Upper lobe of right lung (tissue), 1 donor: ENCODE measurements at regions not wholly inside any gene's neighbourhood (a gene's known extent, or its start where the extent isn't known, plus 50 kb on each side); places are given as distances from the start of the nearest gene placed in this dataset.

ENCODE experiments used
- ATAC-seq: fragments of 200-7000 bp; cut with Tn5 transposase; one replicate; pipeline ENCODE4 v1.9.1; 2020; ENCODE audit warnings: mild to moderate bottlenecking, moderate library complexity
- DNase-seq: peaks from one replicate; pipeline ENCODE4 v3.0.0-alpha.2; 2020
- H3K27ac ChIP-seq: fragments of 200-600 bp; one replicate; pipeline ENCODE4 v1.8.0; 2022
- H3K27me3 ChIP-seq: fragments of 200-600 bp; one replicate; pipeline ENCODE4 v1.8.0; 2022; ENCODE audit warnings: mild to moderate bottlenecking
- H3K36me3 ChIP-seq: fragments of 200-600 bp; one replicate; pipeline ENCODE4 v1.8.0; 2022
- H3K4me1 ChIP-seq: fragments of 200-600 bp; one replicate; pipeline ENCODE4 v1.8.0; 2022
- H3K4me3 ChIP-seq: fragments of 200-600 bp; one replicate; pipeline ENCODE4 v1.8.0; 2022; ENCODE audit warnings: mild to moderate bottlenecking
- H3K9me3 ChIP-seq: fragments of 200-600 bp; one replicate; pipeline ENCODE4 v1.8.0; 2022
- intact Hi-C: fragments of 100-400 bp; cut with DNase I; formaldehyde crosslinking; loops from one replicate; pipeline ENCODE4 v1.11.0; 2022
- TF ChIP-seq, protein P1 (sequence below): fragments of 200-600 bp; IDR thresholded peaks from one replicate; pipeline ENCODE4 v1.8.0; 2022; ENCODE audit warnings: antibody characterized with exemption
- donor health status: DM: no; HTN: yes; CAD: no; lungs with severe emphysema.

DNA sequence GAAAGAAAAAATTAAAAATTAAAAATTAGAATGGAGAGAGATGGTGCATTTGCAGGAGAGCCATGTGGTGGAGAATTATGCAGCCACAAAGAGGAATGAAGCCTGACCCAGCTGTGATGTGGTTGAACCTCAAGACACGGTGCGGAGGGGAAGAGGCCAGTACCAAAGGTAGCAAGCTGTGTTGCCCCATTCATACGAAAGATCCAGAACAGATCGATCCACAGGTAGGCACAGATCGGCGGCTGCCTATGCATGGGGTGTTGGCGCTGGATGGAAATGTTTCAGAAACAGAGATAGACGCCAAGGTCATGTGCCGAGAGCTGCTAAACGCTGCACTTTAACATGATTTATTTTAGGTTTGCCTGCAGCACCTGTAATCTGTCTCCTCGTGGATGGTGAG, 992.3 kb downstream of the BRD1 start:
- DNase-seq (no peak), ATAC-seq (no peak)
- Histone ChIP-seq H3K9me3 (no peaks in the 10 kb centered on the region), H3K36me3 (no peaks in the 10 kb centered on the region), H3K4me1 (no peaks in the 10 kb centered on the region), H3K4me3 (no peak overlapping the region), H3K27ac (no peak overlapping the region), H3K27me3 (no peaks in the 10 kb centered on the region)
- intact Hi-C loops, result no loop called here
- TF ChIP-seq, protein P1, sequence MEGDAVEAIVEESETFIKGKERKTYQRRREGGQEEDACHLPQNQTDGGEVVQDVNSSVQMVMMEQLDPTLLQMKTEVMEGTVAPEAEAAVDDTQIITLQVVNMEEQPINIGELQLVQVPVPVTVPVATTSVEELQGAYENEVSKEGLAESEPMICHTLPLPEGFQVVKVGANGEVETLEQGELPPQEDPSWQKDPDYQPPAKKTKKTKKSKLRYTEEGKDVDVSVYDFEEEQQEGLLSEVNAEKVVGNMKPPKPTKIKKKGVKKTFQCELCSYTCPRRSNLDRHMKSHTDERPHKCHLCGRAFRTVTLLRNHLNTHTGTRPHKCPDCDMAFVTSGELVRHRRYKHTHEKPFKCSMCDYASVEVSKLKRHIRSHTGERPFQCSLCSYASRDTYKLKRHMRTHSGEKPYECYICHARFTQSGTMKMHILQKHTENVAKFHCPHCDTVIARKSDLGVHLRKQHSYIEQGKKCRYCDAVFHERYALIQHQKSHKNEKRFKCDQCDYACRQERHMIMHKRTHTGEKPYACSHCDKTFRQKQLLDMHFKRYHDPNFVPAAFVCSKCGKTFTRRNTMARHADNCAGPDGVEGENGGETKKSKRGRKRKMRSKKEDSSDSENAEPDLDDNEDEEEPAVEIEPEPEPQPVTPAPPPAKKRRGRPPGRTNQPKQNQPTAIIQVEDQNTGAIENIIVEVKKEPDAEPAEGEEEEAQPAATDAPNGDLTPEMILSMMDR, result no peak

DNA sequence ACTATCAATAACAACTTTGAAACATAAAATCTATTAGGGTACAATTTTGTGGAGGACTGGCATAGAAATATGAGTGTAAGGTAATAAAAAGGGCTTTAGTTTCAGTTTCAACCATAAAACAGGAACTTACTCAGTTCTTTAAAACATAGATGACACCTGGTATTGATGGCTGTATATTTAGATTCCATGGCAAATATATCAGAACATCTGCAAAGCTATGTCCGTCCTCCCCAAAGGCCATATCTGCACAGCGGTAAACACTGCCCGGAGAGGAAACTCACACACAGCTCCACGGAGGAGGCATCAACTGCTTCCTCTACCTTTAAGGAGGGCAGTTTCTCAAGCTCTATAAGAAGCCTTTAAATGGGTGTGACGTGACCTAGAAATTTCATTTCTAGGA, 993.3 kb downstream of the BRD1 start:
- no peaks in the 10 kb centered on the region for H3K4me1 ChIP-seq
- ATAC-seq (no peak), DNase-seq (no peak)
- H3K4me3 ChIP-seq, result no peak overlapping the region
- TF ChIP-seq, protein P1, result no peak
- H3K27ac ChIP-seq, result no peak overlapping the region
- intact Hi-C loops, result no loop called here
- no peaks in the 10 kb centered on the region for H3K9me3 ChIP-seq
- no peaks in the 10 kb centered on the region for H3K36me3 ChIP-seq
- H3K27me3 ChIP-seq, result no peaks in the 10 kb centered on the region

DNA sequence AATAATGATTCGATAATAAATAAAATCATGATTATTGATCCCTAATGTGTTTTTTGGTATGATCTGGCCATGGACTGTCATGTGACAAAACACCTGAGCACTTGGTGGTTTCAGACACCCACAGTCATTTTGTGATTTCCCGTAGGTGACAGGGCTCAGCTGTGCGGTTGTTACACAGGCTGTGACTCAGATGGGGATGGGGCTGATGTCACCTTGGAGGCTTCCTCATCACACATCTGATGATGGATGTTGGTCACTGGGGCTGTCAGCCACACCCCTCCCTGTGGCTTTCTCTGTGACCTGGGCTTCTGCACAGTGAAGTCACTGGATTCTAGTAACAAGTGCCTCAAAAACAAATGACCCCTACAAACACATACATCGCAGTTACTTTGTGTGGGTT, 995.1 kb downstream of the BRD1 start:
- H3K4me3 ChIP-seq, result no peak overlapping the region
- TF ChIP-seq, protein P1, result no peak
- intact Hi-C loops, result no loop called here

DNA sequence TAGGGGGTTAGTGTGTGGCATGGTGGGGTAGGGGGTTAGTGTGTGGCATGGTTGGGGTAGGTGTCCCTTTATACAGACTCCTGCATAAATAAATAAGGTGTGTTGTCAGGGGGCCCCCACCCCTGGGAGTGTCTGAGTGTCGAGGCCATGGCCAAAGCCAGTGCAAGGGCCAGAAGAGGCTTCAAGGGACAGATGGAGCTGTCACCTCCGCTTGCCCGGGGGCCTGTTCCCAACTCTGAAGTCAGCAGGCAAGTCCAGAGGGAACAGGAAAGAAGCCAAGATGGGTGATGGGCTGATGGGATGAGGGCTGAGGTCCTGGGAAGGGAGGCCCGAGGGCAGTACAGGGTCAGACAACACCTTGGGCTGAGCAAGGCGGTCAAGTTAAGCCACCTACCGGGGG, 997.8 kb downstream of the BRD1 start:
- TF ChIP-seq, protein P1, result no peak
- H3K27me3 ChIP-seq, result peaks cover 19% of the 10 kb centered on the region
- H3K27ac ChIP-seq, result no peak overlapping the region
- H3K4me3 ChIP-seq, result no peak overlapping the region
- ATAC-seq (peak; percentile 24), DNase-seq (peak; percentile 48)
- H3K9me3 ChIP-seq, result no peaks in the 10 kb centered on the region
- no peaks in the 10 kb centered on the region for H3K4me1 ChIP-seq
- intact Hi-C loops, result no loop called here
- no peaks in the 10 kb centered on the region for H3K36me3 ChIP-seq

More for the DNA sequence above, 995.1 kb downstream of the BRD1 start:
- no peaks in the 10 kb centered on the region for H3K4me1 ChIP-seq
- no peak for ATAC-seq
- no peak overlapping the region for H3K27ac ChIP-seq
- no peak for DNase-seq
- no peaks in the 10 kb centered on the region for H3K9me3 ChIP-seq
- H3K36me3 ChIP-seq, result no peaks in the 10 kb centered on the region
- peaks cover 4% of the 10 kb centered on the region for H3K27me3 ChIP-seq

DNA sequence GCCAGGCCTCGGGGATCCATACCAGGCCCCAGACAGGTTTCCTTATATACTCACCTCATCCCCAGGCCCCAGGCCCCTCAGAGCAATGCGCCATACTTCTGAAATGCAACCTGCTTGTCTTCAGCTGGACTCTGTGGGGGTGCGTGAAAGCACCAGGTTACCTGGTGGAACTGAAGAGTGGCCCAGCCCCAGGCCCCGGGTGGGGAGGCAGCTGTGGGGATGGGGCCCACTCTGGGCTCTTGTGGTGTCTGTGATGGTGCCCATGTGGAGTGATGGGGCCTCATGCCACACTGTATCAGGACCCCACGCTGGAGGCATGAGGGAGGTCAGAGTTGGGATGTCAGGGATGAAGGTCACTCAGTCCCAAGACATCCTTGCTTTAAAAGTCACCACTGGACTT, 999.0 kb downstream of the BRD1 start:
- Histone ChIP-seq H3K9me3 (no peaks in the 10 kb centered on the region), H3K27ac (no peak overlapping the region), H3K27me3 (peaks cover 23% of the 10 kb centered on the region), H3K4me3 (no peak overlapping the region), H3K36me3 (no peaks in the 10 kb centered on the region), H3K4me1 (no peaks in the 10 kb centered on the region)
- TF ChIP-seq, protein P1, result no peak
- peak; percentile 28 for DNase-seq
- intact Hi-C loops, result no loop called here
- ATAC-seq, result no peak

DNA sequence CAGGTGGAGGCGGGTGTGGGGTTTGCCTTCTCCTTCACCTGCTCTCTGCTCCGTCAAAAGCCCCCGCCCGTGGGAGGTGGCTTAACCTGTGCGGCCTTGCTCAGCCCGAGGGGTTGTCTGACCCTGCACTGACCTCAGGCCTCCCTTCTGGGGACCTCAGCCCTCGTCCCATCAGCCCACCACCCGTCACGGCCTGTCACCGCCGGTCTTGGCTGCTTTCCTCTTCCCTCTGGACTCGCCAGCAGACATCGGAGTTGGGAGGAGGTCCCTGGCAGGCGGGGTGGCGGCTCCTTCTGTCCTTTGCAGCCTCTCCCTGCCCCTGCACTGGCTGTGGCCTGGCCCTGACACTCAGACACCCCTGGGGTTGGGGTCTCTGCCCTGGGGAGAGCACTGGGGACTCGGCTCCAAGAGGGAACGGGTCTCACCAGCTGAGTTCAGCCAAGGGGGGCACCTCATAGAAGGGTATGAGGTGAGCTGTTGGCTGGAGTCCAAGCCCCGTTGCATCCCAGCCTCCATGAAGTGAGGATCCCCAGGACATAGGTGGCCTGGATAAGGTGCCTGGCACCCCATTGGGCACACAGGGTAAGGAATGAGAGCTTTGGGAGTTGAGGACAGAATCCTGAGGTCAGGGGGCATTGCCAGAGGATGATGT, 999.6 kb downstream of the BRD1 start:
- no peak overlapping the region for H3K4me3 ChIP-seq
- H3K27ac ChIP-seq, result no peak overlapping the region
- H3K4me1 ChIP-seq, result no peaks in the 10 kb centered on the region
- intact Hi-C loops, result no loop called here
- ATAC-seq (no peak), DNase-seq (peak; percentile 40)
- H3K36me3 ChIP-seq, result no peaks in the 10 kb centered on the region
- H3K27me3 ChIP-seq, result peaks cover 23% of the 10 kb centered on the region
- H3K9me3 ChIP-seq, result no peaks in the 10 kb centered on the region
- TF ChIP-seq, protein P1, result no peak
